Gastrocnemius medialis (tissue), 4 donors: ENCODE measurements at regions not wholly inside any gene's neighbourhood (a gene's known extent, or its start where the extent isn't known, plus 50 kb on each side); places are given as distances from the start of the nearest gene placed in this dataset.

Experiments
- POLR2A ChIP-seq, 2 donors: fragments of 450-650 bp; IDR thresholded peaks; one replicate each; pipeline ENCODE4 v1.6.1; 2017; ENCODE audit warnings: antibody characterized with exemption in 2 of 2, mild to moderate bottlenecking in 2 of 2, moderate library complexity in 2 of 2
- TF ChIP-seq, protein P1 (sequence below), 5 experiments: fragments of 450-650 bp in 3 of 5; fragments of 200-600 bp in 2 of 5; sonication (generic) in 2 of 5; IDR thresholded peaks in 4 of 5; conservative IDR thresholded peaks in 1 of 5; 1 replicate in 4 of 5; 2 replicates in 1 of 5; pipeline ENCODE4 v1.5.1; 2016 to 2019; ENCODE audit warnings: antibody characterized with exemption in 5 of 5, mild to moderate bottlenecking in 3 of 5, moderate library complexity in 3 of 5

- TF ChIP-seq, protein P1, sequence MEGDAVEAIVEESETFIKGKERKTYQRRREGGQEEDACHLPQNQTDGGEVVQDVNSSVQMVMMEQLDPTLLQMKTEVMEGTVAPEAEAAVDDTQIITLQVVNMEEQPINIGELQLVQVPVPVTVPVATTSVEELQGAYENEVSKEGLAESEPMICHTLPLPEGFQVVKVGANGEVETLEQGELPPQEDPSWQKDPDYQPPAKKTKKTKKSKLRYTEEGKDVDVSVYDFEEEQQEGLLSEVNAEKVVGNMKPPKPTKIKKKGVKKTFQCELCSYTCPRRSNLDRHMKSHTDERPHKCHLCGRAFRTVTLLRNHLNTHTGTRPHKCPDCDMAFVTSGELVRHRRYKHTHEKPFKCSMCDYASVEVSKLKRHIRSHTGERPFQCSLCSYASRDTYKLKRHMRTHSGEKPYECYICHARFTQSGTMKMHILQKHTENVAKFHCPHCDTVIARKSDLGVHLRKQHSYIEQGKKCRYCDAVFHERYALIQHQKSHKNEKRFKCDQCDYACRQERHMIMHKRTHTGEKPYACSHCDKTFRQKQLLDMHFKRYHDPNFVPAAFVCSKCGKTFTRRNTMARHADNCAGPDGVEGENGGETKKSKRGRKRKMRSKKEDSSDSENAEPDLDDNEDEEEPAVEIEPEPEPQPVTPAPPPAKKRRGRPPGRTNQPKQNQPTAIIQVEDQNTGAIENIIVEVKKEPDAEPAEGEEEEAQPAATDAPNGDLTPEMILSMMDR (IDR thresholded peaks at IDR 0.05 in 4 of 5, conservative IDR thresholded peaks at IDR 0.05 in 1 of 5) = no peak
- TF ChIP-seq POLR2A (IDR thresholded peaks at IDR 0.05) = no peak
Observed at GRCh38 chr10:33876584-33877400, 542.3 kb upstream of the NRP1 start.
